ENCODE measurements at regions not wholly inside any gene's neighbourhood (a gene's known extent, or its start where the extent isn't known, plus 50 kb on each side); places are given as distances from the start of the nearest gene placed in this dataset.
"Not testable (repeated sequence)": the region's sequence is repeated elsewhere in the genome, so short reads cannot be mapped to it uniquely, and the experiment has no call there.

- DNase-seq: no peak
Measured at GRCh38 chr10:6977398-6978186, 397.5 kb upstream of the PRKCQ start.

GRCh38 chr10:6973899-6974298, 393.8 kb upstream of the PRKCQ start:
- no peak for DNase-seq

- no peak for DNase-seq
Measured at GRCh38 chr10:6972226-6972625, 392.1 kb upstream of the PRKCQ start.

GRCh38 chr10:6969659-6970058, 389.6 kb upstream of the PRKCQ start:
- no peak for DNase-seq

GRCh38 chr10:6964543-6964942, 384.5 kb upstream of the PRKCQ start:
- DNase-seq: no peak

- DNase-seq: no peak
Measured at GRCh38 chr10:6962576-6962975, 382.5 kb upstream of the PRKCQ start.

GRCh38 chr10:6958711-6959110, 378.6 kb upstream of the PRKCQ start:
- DNase-seq: no peak

- DNase-seq: no peak
Measured at GRCh38 chr10:6958254-6958653, 378.2 kb upstream of the PRKCQ start.

- DNase-seq: no peak
Measured at GRCh38 chr10:6957851-6958250, 377.8 kb upstream of the PRKCQ start.

- DNase-seq: no peak
Measured at GRCh38 chr10:6956562-6956961, 376.5 kb upstream of the PRKCQ start.

- DNase-seq: no peak
Measured at GRCh38 chr10:6953271-6953801, 373.3 kb upstream of the PRKCQ start.

- no peak for DNase-seq
Measured at GRCh38 chr10:6951732-6952131, 371.7 kb upstream of the PRKCQ start.

- no peak for DNase-seq
Measured at GRCh38 chr10:6950133-6950532, 370.1 kb upstream of the PRKCQ start.

GRCh38 chr10:6944436-6944835, 364.4 kb upstream of the PRKCQ start:
- DNase-seq: no peak

- no peak for DNase-seq
Measured at GRCh38 chr10:6938384-6938783, 358.3 kb upstream of the PRKCQ start.

GRCh38 chr10:6936931-6937330, 356.9 kb upstream of the PRKCQ start:
- no peak for DNase-seq

- DNase-seq: no peak
Measured at GRCh38 chr10:6929148-6929830, 349.2 kb upstream of the PRKCQ start.

- DNase-seq: no peak
Measured at GRCh38 chr10:6928586-6928985, 348.5 kb upstream of the PRKCQ start.

GRCh38 chr10:6926971-6927370, 346.9 kb upstream of the PRKCQ start:
- DNase-seq: no peak

- no peak for DNase-seq
Measured at GRCh38 chr10:6925146-6925545, 345.1 kb upstream of the PRKCQ start.

GRCh38 chr10:6924166-6924565, 344.1 kb upstream of the PRKCQ start:
- no peak for DNase-seq

- not testable (repeated sequence) for DNase-seq
Measured at GRCh38 chr10:6921026-6921425, 340.9 kb upstream of the PRKCQ start.

GRCh38 chr10:6920072-6921019, 340.3 kb upstream of the PRKCQ start:
- DNase-seq: no peak

Measured in NCI-H69 (cell line).